GM12878 (cell line): ENCODE measurements at regions not wholly inside any gene's neighbourhood (a gene's known extent, or its start where the extent isn't known, plus 50 kb on each side); places are given as distances from the start of the nearest gene placed in this dataset.

Source experiments
- ATAC-seq: fragments of 200-7000 bp; cut with Tn5 transposase; 3 replicates; pipeline ENCODE4 v1.9.1; 2020; ENCODE audit warnings: mild to moderate bottlenecking, moderate library complexity
- BruUV-seq: library from RNA; stranded (reverse); fragments of 400-500 nt; replicated peaks from 2 replicates; lab custom pipeline; 2021; lab: Mats Ljungman, UMichigan
- CTCF ChIA-PET: fragments of 300-600 bp; sonication (Branson Sonifier 250); formaldehyde crosslinking; extraction: SDS; loops from one replicate; lab custom pipeline; 2021; ENCODE audit warnings: inconsistent platforms; lab: Yijun Ruan, JAX
- POLR2A ChIA-PET: fragments of 350-600 bp; formaldehyde crosslinking; extraction: SDS; loops from one replicate; lab custom pipeline; 2021; ENCODE audit warnings: inconsistent platforms; lab: Charles Lee
- RAD21 ChIA-PET: fragments of 300-600 bp; sonication (Branson Sonifier 250); formaldehyde crosslinking; loops from one replicate; lab custom pipeline; 2023; ENCODE audit warnings: antibody characterized with exemption; ENCODE audit not compliant: unreplicated experiment; lab: Charles Lee
- SMC1A ChIA-PET: fragments of 300-600 bp; sonication (Branson Sonifier 250); formaldehyde crosslinking; loops from one replicate; lab custom pipeline; 2023; ENCODE audit not compliant: unreplicated experiment, uncharacterized antibody; lab: Charles Lee
- DNase-seq: peaks from one replicate; pipeline ENCODE4 v3.0.0-alpha.2; 2011; ENCODE audit warnings: low read depth, low spot score
- FAIRE-seq: peaks from 3 replicates; lab custom pipeline; 2011; peaks lifted over from hg19 to GRCh38; lab: Jason Lieb, UNC
- H2AFZ ChIP-seq: 2 replicates; pipeline ENCODE4 v1.6.0; 2011; ENCODE audit warnings: low read depth, low read length, control low read depth; ENCODE audit not compliant: control insufficient read depth
- H3K27ac ChIP-seq: 2 replicates; pipeline ENCODE4 v1.5.1; 2011; ENCODE audit warnings: control low read depth; ENCODE audit not compliant: control insufficient read depth, insufficient read depth
- H3K27me3 ChIP-seq, 2 experiments: replicated peaks in 1 of 2; 2 replicates each; pipeline versions ENCODE4 v1.6.0 to v1.6.1; 2011; ENCODE audit warnings: low read length in 1 of 2; ENCODE audit not compliant: control insufficient read depth in 2 of 2, insufficient read depth in 2 of 2
- H3K36me3 ChIP-seq, 2 experiments: 2 replicates each; pipeline ENCODE4 v1.5.1; 2011; ENCODE audit warnings: low read length in 1 of 2; ENCODE audit not compliant: control insufficient read depth in 2 of 2, insufficient read depth in 2 of 2
- H3K4me1 ChIP-seq: 2 replicates; pipeline ENCODE4 v1.6.1; 2011; ENCODE audit warnings: mild to moderate bottlenecking, low read length, moderate library complexity, mixed read lengths; ENCODE audit not compliant: control insufficient read depth, insufficient read depth
- H3K4me2 ChIP-seq: 2 replicates; pipeline ENCODE4 v1.6.0; 2011; ENCODE audit warnings: control low read depth; ENCODE audit not compliant: control insufficient read depth, insufficient read depth
- H3K4me3 ChIP-seq: fragments of 200-600 bp; sonication (generic); 2 replicates; pipeline ENCODE4 v1.5.1; 2016
- H3K79me2 ChIP-seq: 2 replicates; pipeline ENCODE4 v1.6.0; 2011; ENCODE audit warnings: low read length; ENCODE audit not compliant: control insufficient read depth, insufficient read depth
- H3K9ac ChIP-seq: 2 replicates; pipeline ENCODE4 v1.8.0; 2011; ENCODE audit warnings: low read length, control low read depth, mixed read lengths; ENCODE audit not compliant: control insufficient read depth, insufficient read depth
- H3K9me3 ChIP-seq: replicated peaks from 3 replicates; pipeline ENCODE4 v1.5.1; 2011; ENCODE audit warnings: mild to moderate bottlenecking, low read length; ENCODE audit not compliant: control insufficient read depth, insufficient read depth
- H4K20me1 ChIP-seq: 2 replicates; pipeline ENCODE4 v1.6.0; 2011; ENCODE audit not compliant: control insufficient read depth, insufficient read depth
- CREM ChIP-seq: IDR thresholded peaks from 2 replicates; pipeline ENCODE4 v1.6.1; 2014; ENCODE audit warnings: antibody characterized with exemption, low read depth
- GATAD2B ChIP-seq: fragments of 450-650 bp; conservative IDR thresholded peaks from 2 replicates; pipeline ENCODE4 v1.6.1; 2017; ENCODE audit warnings: low read depth, mild to moderate bottlenecking, moderate library complexity
- NR2F1 ChIP-seq: fragments of 450-650 bp; conservative IDR thresholded peaks from 2 replicates; pipeline ENCODE4 v1.6.1; 2017; ENCODE audit warnings: mild to moderate bottlenecking
- SREBF1 ChIP-seq: IDR thresholded peaks from 2 replicates; pipeline ENCODE4 v1.6.1; 2012; ENCODE audit warnings: mild to moderate bottlenecking, low read length
- ZBED1 ChIP-seq: IDR thresholded peaks from 2 replicates; pipeline ENCODE4 v1.6.1; 2016; ENCODE audit warnings: borderline replicate concordance
- WGBS: methylation state at CpG from one replicate; pipeline ENCODE4 v1.1.6; 2016; ENCODE audit warnings: low lambda C conversion rate; ENCODE audit not compliant: insufficient replicate concordance, insufficient coverage; ENCODE audit errors: missing lambda C conversion rate; 5-methylcytosine and 5-hydroxymethylcytosine counted together
- in situ Hi-C: fragments of 300-500 bp; cut with MboI; formaldehyde crosslinking; loops from 9 replicates; pipeline ENCODE4 v1.14.3; 2018; ENCODE audit warnings: mixed read lengths
- intact Hi-C: fragments of 100-400 bp; cut with micrococcal nuclease; formaldehyde crosslinking; loops from one replicate; pipeline ENCODE4 v1.14.2; 2022; ENCODE audit not compliant: unreplicated experiment
- TF ChIP-seq, protein P1 (sequence below), 3 experiments: IDR thresholded peaks in 2 of 3; conservative IDR thresholded peaks in 1 of 3; 2 replicates each; pipeline ENCODE4 v1.5.1; 2011; ENCODE audit warnings: low read depth in 3 of 3, low read length in 3 of 3, mild to moderate bottlenecking in 3 of 3, control low read depth in 2 of 3, moderate library complexity in 2 of 3, inconsistent platforms in 1 of 3, mixed read lengths in 1 of 3; ENCODE audit not compliant: control insufficient read depth in 2 of 3, insufficient read depth in 1 of 3; ENCODE audit errors: extremely low read depth in 1 of 3

DNA sequence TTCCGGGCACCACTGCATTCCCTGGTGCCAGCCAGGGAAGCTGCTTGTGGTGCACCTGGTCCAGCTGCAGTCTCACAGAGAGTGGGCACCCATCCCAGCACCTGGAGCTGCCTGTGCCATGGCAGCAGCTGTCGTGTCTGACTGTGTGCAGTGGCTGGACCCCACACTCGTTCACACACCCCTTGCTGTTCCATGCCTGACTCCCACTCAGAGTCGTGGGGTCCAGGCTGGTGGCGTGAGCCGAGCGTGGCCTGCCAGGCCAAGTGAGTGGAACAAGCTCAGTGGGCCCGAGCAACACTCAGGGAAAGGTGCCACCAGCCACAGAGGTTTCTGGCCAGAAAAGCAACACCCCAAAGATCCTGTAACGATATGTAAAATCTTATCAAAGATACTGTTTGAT is 97.2 kb upstream of the KCNK1 start:
- Histone ChIP-seq H3K27me3 (no peaks in the 10 kb centered on the region), H3K4me1 (no peaks in the 10 kb centered on the region), H3K4me2 (no peak overlapping the region), H2AFZ (no peak overlapping the region), H4K20me1 (no peaks in the 10 kb centered on the region), H3K27ac (no peak overlapping the region), H3K9ac (no peak overlapping the region), H3K9me3 (no peaks in the 10 kb centered on the region; the same call in 2 of the 3 replicates)
- POLR2A ChIA-PET: no interaction called here
- no peak for FAIRE-seq
- no peak for DNase-seq
- ATAC-seq: no peak
- intact Hi-C loops: loop anchor here (5.0 kb wide), 1 partner anchor 74 kb away; no protein-coding TSS in a partner anchor
- WGBS: 56% methylated on average over 9 of the region's 9 CpGs
- SMC1A ChIA-PET: interaction anchor here (1.2 to 5.3 kb wide), 6 partner anchors 15 to 103 kb away, joined by 3 to 24 read pairs (median 3); no protein-coding TSS in a partner anchor
- TF ChIP-seq ZBED1 (no peak), SREBF1 (no peak), NR2F1 (no peak), CREM (no peak), GATAD2B (no peak)
- TF ChIP-seq, protein P1, sequence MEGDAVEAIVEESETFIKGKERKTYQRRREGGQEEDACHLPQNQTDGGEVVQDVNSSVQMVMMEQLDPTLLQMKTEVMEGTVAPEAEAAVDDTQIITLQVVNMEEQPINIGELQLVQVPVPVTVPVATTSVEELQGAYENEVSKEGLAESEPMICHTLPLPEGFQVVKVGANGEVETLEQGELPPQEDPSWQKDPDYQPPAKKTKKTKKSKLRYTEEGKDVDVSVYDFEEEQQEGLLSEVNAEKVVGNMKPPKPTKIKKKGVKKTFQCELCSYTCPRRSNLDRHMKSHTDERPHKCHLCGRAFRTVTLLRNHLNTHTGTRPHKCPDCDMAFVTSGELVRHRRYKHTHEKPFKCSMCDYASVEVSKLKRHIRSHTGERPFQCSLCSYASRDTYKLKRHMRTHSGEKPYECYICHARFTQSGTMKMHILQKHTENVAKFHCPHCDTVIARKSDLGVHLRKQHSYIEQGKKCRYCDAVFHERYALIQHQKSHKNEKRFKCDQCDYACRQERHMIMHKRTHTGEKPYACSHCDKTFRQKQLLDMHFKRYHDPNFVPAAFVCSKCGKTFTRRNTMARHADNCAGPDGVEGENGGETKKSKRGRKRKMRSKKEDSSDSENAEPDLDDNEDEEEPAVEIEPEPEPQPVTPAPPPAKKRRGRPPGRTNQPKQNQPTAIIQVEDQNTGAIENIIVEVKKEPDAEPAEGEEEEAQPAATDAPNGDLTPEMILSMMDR (IDR thresholded peaks at IDR 0.05 in 2 of 3, conservative IDR thresholded peaks at IDR 0.05 in 1 of 3; ENCODE audit: control insufficient read depth in 2 of 3, extremely low read depth in 1 of 3, insufficient read depth in 1 of 3, low read depth in 3 of 3, low read length in 3 of 3): no peak
- TF ChIP-seq, all 136 proteins: peak for 0
- CTCF ChIA-PET: interaction anchor here (0.7 to 4.3 kb wide), 4 partner anchors 7 to 213 kb away, joined by 3 to 32 read pairs (median 20); no protein-coding TSS in a partner anchor
- BruUV-seq: no TSS peak
- in situ Hi-C loops: no loop called here
- H3K79me2 ChIP-seq: no peaks in the 10 kb centered on the region
- no peak overlapping the region for H3K4me3 ChIP-seq
- RAD21 ChIA-PET: interaction anchor here (0.8 kb wide), 1 partner anchor 274 kb away, joined by 4 read pairs; no protein-coding TSS in a partner anchor
- no peaks in the 10 kb centered on the region for H3K36me3 ChIP-seq
